Liver (tissue), 8 donors: ENCODE measurements at regions not wholly inside any gene's neighbourhood (a gene's known extent, or its start where the extent isn't known, plus 50 kb on each side); places are given as distances from the start of the nearest gene placed in this dataset.

Experiments used
- DNase-seq: peaks from one replicate; pipeline ENCODE4 v3.0.0-alpha.2; 2017; ENCODE audit warnings: low spot score
- H3K27ac ChIP-seq, 2 donors: one replicate each; pipeline ENCODE4 v1.7.0; 2013; ENCODE audit warnings: inconsistent platforms in 2 of 2, low read length in 2 of 2, control low read depth in 1 of 2, low read depth in 1 of 2, mild to moderate bottlenecking in 1 of 2
- H3K27me3 ChIP-seq, 4 donors: one replicate each; pipeline versions ENCODE4 v1.6.1 to v1.7.0; 2013; ENCODE audit warnings: low read length in 3 of 4, inconsistent platforms in 1 of 4, mild to moderate bottlenecking in 1 of 4, moderate library complexity in 1 of 4; ENCODE audit not compliant: control insufficient read depth in 4 of 4, insufficient read depth in 4 of 4
- H3K36me3 ChIP-seq, 4 donors: one replicate each; pipeline versions ENCODE4 v1.6.1 to v1.7.0; 2013; ENCODE audit warnings: low read length in 3 of 4, mild to moderate bottlenecking in 3 of 4, low read depth in 1 of 4, moderate library complexity in 1 of 4; ENCODE audit not compliant: control insufficient read depth in 4 of 4, insufficient read depth in 3 of 4
- H3K4me1 ChIP-seq, 4 donors: one replicate each; pipeline versions ENCODE4 v1.6.1 to v1.7.0; 2013; ENCODE audit warnings: low read length in 3 of 4, mild to moderate bottlenecking in 3 of 4, moderate library complexity in 1 of 4; ENCODE audit not compliant: control insufficient read depth in 4 of 4, insufficient read depth in 4 of 4
- H3K4me3 ChIP-seq, 3 donors: one replicate each; pipeline versions ENCODE4 v1.6.1 to v1.7.0; 2013; ENCODE audit warnings: low read length in 3 of 3, control low read depth in 1 of 3, low read depth in 1 of 3, mild to moderate bottlenecking in 1 of 3
- H3K9ac ChIP-seq, 2 donors: one replicate each; pipeline ENCODE4 v1.7.0; 2013; ENCODE audit warnings: low read length in 2 of 2, mild to moderate bottlenecking in 2 of 2, moderate library complexity in 2 of 2, control low read depth in 1 of 2, low read depth in 1 of 2
- H3K9me3 ChIP-seq, 4 donors: one replicate each; pipeline versions ENCODE4 v1.6.1 to v1.7.0; 2013; ENCODE audit warnings: low read length in 3 of 4; ENCODE audit not compliant: control insufficient read depth in 4 of 4
- ATF3 ChIP-seq: IDR thresholded peaks from 2 replicates; pipeline ENCODE4 v1.6.1; 2016; ENCODE audit warnings: antibody characterized with exemption
- EGR1 ChIP-seq, 2 donors: IDR thresholded peaks; 2 replicates each; pipeline ENCODE4 v1.6.1; 2016 to 2018; ENCODE audit warnings: antibody characterized with exemption in 2 of 2, low read depth in 2 of 2
- FOXA1 ChIP-seq: IDR thresholded peaks from 2 replicates; pipeline ENCODE4 v1.6.1; 2016; ENCODE audit warnings: antibody characterized with exemption
- FOXA2 ChIP-seq: IDR thresholded peaks from 2 replicates; pipeline ENCODE4 v1.6.1; 2016; ENCODE audit warnings: antibody characterized with exemption
- HNF4A ChIP-seq, 2 donors: conservative IDR thresholded peaks; 2 replicates each; pipeline ENCODE4 v1.6.1; 2016; ENCODE audit warnings: antibody characterized with exemption in 2 of 2, mild to moderate bottlenecking in 2 of 2
- JUND ChIP-seq, 2 donors: IDR thresholded peaks; 2 replicates each; pipeline ENCODE4 v1.6.1; 2016; ENCODE audit warnings: antibody characterized with exemption in 2 of 2
- NR2F2 ChIP-seq: IDR thresholded peaks from 2 replicates; pipeline ENCODE4 v1.6.1; 2016; ENCODE audit warnings: antibody characterized with exemption
- RAD21 ChIP-seq, 2 donors: IDR thresholded peaks; 2 replicates each; pipeline ENCODE4 v1.6.1; 2016; ENCODE audit warnings: antibody characterized with exemption in 2 of 2, mild to moderate bottlenecking in 2 of 2
- RXRA ChIP-seq, 2 donors: IDR thresholded peaks; 2 replicates each; pipeline ENCODE4 v1.6.1; 2017 to 2018; ENCODE audit warnings: antibody characterized with exemption in 2 of 2, mild to moderate bottlenecking in 1 of 2
- SP1 ChIP-seq: IDR thresholded peaks from 2 replicates; pipeline ENCODE4 v1.6.1; 2018; ENCODE audit warnings: antibody characterized with exemption, mild to moderate bottlenecking
- YY1 ChIP-seq: IDR thresholded peaks from 2 replicates; pipeline ENCODE4 v1.6.1; 2016; ENCODE audit warnings: antibody characterized with exemption, mild to moderate bottlenecking
- ZBTB33 ChIP-seq: IDR thresholded peaks from 2 replicates; pipeline ENCODE4 v1.6.1; 2016; ENCODE audit warnings: antibody characterized with exemption
- WGBS: extraction: QIAGEN DNeasy Blood & Tissue Kit; methylation state at CpG from one replicate; pipeline ENCODE4 v1.1.7; 2013; 5-methylcytosine and 5-hydroxymethylcytosine counted together
- TF ChIP-seq, protein P1 (sequence below): IDR thresholded peaks from 2 replicates; pipeline ENCODE4 v1.6.1; 2016; ENCODE audit warnings: antibody characterized with exemption, mild to moderate bottlenecking
- TF ChIP-seq, protein P2 (sequence below): fragments of 150-350 bp; IDR thresholded peaks from 2 replicates; pipeline ENCODE4 v1.5.1; 2017; ENCODE audit warnings: improper control_type of control experiment, low read depth, low read length; ENCODE audit not compliant: missing input control
- donor health status: healthy.
- donor health status: healthy.
- donor health status: healthy.
- donor health status: healthy.
- donor health status: healthy.

DNA sequence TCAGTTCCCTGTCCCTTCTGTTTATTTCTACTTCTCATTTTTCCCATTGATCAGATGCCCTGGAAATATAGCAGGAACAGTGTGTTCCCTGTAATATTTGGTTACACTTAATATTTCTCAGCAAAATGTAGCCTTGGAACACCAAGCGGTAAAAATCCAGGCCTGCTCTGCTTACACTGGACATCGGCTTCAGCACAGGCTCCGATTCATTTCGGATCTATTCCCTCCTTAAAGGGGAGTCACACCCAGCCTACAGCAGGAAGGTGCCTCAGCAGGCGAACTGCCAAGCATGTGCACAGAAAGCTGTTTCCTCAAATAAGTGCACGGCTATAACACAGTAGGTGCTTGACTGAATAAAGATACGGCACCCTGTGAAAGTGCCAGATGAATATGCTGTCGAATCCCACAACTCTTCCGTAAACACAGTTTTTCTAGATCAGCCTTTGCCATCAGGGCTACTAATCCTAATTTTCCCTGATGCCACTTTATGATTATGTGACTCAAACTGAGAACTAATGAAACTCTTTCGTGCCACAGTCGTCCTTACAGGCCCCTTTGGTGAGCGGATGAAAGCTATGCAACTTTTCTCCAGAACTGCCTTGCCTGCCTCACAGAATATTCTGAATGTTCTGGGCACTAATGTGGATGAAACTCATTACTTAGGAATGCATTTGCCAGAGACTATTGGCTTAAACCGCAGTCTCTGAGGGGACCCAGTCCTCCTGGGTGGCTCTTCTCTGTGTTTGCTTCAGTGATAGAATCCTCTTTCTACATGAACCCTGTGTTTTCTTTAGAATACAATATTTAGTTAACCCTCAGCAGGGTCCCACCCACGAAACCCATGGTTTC, 275.5 kb upstream of the RUNX1 start:
- Histone ChIP-seq H3K9ac (no peak overlapping the region), H3K4me1 (no peaks in the 10 kb centered on the region), H3K4me3 (no peak overlapping the region), H3K27me3 (no peaks in the 10 kb centered on the region), H3K36me3 (no peaks in the 10 kb centered on the region), H3K27ac (peak overlapping the region in 1 of 2 donors; percentile 4), H3K9me3 (no peaks in the 10 kb centered on the region)
- DNase-seq: no peak
- WGBS: 82% methylated on average over 14 of the region's 14 CpGs
- TF ChIP-seq JUND (IDR thresholded peaks at IDR 0.05) (no peak), EGR1 (IDR thresholded peaks at IDR 0.05; ENCODE audit: low read depth in 2 of 2) (no peak), RAD21 (IDR thresholded peaks at IDR 0.05) (peak in 1 of 2 donors; percentile 24), NR2F2 (no peak), ZBTB33 (no peak), SP1 (peak; percentile 36)
- TF ChIP-seq, protein P1, sequence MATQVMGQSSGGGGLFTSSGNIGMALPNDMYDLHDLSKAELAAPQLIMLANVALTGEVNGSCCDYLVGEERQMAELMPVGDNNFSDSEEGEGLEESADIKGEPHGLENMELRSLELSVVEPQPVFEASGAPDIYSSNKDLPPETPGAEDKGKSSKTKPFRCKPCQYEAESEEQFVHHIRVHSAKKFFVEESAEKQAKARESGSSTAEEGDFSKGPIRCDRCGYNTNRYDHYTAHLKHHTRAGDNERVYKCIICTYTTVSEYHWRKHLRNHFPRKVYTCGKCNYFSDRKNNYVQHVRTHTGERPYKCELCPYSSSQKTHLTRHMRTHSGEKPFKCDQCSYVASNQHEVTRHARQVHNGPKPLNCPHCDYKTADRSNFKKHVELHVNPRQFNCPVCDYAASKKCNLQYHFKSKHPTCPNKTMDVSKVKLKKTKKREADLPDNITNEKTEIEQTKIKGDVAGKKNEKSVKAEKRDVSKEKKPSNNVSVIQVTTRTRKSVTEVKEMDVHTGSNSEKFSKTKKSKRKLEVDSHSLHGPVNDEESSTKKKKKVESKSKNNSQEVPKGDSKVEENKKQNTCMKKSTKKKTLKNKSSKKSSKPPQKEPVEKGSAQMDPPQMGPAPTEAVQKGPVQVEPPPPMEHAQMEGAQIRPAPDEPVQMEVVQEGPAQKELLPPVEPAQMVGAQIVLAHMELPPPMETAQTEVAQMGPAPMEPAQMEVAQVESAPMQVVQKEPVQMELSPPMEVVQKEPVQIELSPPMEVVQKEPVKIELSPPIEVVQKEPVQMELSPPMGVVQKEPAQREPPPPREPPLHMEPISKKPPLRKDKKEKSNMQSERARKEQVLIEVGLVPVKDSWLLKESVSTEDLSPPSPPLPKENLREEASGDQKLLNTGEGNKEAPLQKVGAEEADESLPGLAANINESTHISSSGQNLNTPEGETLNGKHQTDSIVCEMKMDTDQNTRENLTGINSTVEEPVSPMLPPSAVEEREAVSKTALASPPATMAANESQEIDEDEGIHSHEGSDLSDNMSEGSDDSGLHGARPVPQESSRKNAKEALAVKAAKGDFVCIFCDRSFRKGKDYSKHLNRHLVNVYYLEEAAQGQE: no peak
- TF ChIP-seq, protein P2, sequence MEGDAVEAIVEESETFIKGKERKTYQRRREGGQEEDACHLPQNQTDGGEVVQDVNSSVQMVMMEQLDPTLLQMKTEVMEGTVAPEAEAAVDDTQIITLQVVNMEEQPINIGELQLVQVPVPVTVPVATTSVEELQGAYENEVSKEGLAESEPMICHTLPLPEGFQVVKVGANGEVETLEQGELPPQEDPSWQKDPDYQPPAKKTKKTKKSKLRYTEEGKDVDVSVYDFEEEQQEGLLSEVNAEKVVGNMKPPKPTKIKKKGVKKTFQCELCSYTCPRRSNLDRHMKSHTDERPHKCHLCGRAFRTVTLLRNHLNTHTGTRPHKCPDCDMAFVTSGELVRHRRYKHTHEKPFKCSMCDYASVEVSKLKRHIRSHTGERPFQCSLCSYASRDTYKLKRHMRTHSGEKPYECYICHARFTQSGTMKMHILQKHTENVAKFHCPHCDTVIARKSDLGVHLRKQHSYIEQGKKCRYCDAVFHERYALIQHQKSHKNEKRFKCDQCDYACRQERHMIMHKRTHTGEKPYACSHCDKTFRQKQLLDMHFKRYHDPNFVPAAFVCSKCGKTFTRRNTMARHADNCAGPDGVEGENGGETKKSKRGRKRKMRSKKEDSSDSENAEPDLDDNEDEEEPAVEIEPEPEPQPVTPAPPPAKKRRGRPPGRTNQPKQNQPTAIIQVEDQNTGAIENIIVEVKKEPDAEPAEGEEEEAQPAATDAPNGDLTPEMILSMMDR: no peak

DNA sequence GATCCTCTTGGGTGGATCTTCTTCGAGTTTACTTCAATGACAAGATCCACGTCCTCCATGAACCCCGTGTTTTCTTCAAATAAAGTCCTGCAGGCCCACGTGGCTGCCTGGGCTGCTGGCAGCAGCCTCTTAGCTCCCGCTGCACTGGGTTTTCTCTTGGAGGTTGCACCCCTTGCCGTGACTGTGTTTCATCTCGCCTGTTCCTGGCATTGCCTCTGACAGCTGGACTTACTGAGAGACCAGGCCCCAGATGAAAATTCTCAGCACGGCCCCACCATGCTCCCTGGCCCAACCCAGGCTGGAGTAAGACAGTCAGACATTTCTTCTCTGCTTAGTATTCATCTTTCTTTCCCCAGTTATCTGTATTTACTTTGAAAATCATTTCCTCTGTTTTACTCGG, 274.8 kb upstream of the RUNX1 start:
- Histone ChIP-seq H3K4me3 (no peak overlapping the region), H3K27me3 (no peaks in the 10 kb centered on the region), H3K9me3 (no peaks in the 10 kb centered on the region), H3K36me3 (no peaks in the 10 kb centered on the region), H3K27ac (no peak overlapping the region), H3K4me1 (no peaks in the 10 kb centered on the region), H3K9ac (no peak overlapping the region)
- DNase-seq: no peak
- WGBS: 78% methylated on average over 9 of the region's 9 CpGs
- TF ChIP-seq, protein P1: no peak
- TF ChIP-seq RAD21 (IDR thresholded peaks at IDR 0.05) (no peak), FOXA2 (no peak), ZBTB33 (no peak), SP1 (no peak), FOXA1 (no peak), JUND (IDR thresholded peaks at IDR 0.05) (no peak), HNF4A (conservative IDR thresholded peaks at IDR 0.05) (no peak), ATF3 (no peak), RXRA (IDR thresholded peaks at IDR 0.05) (no peak), YY1 (no peak)
- TF ChIP-seq, protein P2: no peak
